Tongue (tissue), 1 donor: ENCODE measurements at regions not wholly inside any gene's neighbourhood (a gene's known extent, or its start where the extent isn't known, plus 50 kb on each side); places are given as distances from the start of the nearest gene placed in this dataset.

Experiments
- DNase-seq: peaks from one replicate; pipeline ENCODE4 v3.0.0-alpha.2; 2015

- no peak for DNase-seq
Measured at GRCh38 chr9:106670418-106670817, 192.5 kb upstream of the ZNF462 start.

- no peak for DNase-seq
Measured at GRCh38 chr9:106675780-106676179, 187.2 kb upstream of the ZNF462 start.

GRCh38 chr9:106677374-106677773 lies 185.6 kb upstream of the ZNF462 start:
- DNase-seq: no peak

GRCh38 chr9:106677830-106678229 lies 185.1 kb upstream of the ZNF462 start:
- no peak for DNase-seq

DNA sequence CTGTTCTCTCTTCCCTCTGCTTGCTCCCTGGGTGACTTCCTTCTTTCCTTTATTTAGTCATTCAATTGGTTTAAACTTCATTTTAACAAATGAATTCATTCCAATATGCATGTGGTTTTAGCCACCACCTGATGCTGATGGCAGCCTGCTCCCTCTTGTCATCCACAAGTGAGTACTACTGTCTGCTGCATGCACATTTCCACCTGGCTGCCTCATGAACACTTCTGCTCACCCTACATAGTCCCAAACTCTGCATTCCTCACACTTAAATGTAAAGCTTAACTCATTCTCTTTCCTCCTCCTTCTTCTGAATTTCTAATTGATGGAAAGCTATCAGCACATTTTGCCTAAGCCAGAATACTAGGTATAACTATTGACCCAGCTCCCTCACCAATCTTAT lies 184.7 kb upstream of the ZNF462 start:
- no peak for DNase-seq

DNA sequence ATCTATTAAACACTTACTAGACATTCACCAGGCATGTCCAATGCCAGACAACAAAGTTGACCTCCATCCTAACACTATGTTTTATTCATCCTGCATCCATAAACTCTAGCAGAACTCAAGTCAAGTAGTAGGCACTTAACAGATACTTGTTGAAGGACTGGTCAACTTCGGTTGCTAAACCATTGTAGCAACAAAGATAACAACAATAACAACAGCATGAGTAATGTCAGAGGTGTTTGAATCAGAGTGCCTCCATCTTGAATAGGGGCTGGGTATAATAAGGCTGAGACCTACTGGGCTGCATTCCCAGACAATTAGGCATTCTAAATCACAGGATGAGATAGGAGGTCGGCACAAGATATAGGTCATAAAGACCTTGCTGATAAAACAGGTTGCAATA lies 180.5 kb upstream of the ZNF462 start:
- no peak for DNase-seq

GRCh38 chr9:106683454-106683853 lies 179.5 kb upstream of the ZNF462 start:
- DNase-seq: no peak

DNA sequence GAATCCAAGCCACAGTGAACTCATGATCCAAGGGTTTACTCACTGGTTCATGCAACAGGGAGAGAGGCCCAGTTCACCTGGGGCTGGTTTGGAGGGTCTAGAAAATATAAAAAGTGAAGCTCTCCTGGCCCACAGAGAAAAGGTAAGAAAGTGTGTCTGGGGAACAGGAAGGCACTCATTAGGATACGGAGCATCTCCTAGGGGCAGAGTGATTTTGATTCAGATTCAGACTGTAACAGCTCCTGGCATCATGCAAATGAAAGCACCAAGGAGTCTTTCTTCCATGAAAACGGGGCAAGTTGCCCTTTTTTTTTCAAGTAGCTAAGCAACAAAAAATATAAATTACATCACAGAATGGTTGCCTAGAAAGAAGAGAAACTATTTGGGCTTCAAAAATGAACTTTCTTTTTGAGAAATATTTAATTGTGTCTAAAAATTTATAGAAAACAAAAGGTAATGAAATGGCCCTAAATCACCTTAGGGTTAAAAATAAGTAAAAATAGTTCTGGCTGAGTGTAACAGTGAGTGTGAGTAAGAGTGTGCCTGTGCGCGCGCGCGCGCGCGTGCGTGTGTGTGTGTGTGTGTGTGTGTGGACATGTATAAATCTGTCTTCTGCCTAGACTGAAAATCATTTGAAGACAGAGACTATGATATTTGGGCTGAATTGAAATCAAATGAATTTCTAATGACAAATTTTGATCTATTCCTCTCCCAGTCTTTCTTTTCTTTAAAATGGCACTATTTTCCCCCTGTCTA lies 177.8 kb upstream of the ZNF462 start:
- no peak for DNase-seq

- no peak for DNase-seq
Measured at GRCh38 chr9:106689089-106689488, 173.9 kb upstream of the ZNF462 start.

GRCh38 chr9:106691627-106692026 lies 171.3 kb upstream of the ZNF462 start:
- no peak for DNase-seq

DNA sequence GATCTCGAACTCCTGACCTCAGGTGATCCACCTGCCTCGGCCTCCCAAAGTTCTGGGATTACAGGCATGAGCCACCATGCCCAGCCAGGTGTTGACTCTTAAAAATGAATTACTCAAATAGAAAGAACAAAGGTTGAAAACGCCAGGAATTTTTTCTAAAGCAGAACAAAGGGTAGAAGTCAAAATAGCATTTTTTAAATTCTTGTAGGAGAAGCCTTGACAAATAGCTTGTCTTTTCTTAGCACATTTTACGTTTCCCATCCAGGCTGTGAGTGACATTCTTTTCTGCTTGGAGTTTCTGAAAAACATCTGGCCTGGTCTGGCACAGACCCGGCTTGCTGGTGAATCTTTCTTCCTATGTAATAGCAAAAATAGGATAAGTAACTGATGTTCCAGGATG lies 169.4 kb upstream of the ZNF462 start:
- no peak for DNase-seq

GRCh38 chr9:106696804-106697203 lies 166.2 kb upstream of the ZNF462 start:
- no peak for DNase-seq

DNA sequence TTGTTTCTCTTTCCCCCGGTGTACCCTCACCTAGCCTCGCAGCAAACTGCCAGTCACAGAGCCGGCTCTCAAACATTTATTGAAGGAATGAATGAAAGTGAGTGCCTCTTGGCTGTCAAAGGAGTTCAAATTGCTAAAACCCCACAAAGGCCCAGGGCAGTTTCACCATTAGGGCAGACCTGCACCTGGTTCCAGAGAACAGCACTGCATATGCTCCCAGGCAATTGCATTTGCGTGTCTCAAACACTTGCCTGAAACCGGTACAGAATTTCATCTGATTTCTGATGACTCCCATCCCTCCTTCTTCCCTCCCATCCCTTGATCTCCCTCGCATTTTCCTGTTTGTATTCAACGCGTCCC lies 165.6 kb upstream of the ZNF462 start:
- no peak for DNase-seq

DNA sequence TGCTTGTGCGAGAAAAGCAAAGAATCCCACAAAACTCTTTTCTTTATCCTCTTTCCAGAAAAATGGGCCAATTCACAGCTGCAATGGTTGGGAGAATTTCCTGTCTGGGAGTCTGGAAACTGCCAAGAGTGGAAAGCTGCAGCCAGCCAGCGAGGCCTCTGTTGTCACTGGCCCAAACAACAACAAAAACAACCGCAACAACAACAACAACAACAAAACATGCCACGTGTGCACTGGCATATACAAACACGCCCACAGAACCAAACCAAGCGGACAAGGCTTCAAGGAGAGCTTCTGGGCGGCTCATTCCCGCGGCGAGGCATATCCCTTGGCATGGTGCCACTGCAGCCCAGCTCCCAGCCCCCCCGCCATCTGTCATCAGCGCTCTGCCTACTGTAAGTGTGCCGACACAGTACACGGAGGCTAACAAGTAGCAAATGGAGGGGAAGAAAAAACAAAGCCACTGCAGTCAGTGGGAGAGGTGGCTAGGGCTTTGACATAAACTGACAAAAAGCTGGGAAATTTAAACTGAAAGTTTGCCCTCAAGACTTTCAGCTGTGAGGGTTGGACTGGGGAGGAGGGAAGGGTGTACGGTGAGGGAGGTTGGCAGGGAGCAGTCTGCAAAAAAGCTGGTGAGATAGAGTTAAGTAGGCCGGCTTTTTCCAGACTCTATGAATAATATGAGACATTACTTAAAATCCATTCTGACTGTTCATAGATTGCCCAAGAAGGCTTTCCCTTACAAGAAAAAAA lies 165.0 kb upstream of the ZNF462 start:
- peak; percentile 93 for DNase-seq

DNA sequence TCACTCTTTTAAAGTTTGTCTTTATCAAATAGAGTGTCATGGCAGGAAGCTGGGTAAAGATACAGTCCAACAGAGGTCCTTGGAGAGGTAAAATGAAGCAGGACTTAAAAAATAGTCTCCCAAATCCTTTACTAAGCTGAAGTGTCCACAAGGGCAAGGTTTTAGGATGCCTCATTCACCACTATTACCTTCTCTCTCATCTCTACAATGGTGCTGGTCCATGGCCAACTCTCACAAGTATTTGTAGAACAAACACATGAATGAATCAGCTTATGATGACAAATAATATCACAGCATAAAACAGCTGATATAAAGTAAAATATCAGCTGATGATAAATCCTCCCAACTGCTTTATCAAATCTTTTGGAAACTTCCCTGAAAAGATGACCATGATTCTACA lies 162.3 kb upstream of the ZNF462 start:
- no peak for DNase-seq

GRCh38 chr9:106701611-106702010 lies 161.4 kb upstream of the ZNF462 start:
- DNase-seq: no peak

DNA sequence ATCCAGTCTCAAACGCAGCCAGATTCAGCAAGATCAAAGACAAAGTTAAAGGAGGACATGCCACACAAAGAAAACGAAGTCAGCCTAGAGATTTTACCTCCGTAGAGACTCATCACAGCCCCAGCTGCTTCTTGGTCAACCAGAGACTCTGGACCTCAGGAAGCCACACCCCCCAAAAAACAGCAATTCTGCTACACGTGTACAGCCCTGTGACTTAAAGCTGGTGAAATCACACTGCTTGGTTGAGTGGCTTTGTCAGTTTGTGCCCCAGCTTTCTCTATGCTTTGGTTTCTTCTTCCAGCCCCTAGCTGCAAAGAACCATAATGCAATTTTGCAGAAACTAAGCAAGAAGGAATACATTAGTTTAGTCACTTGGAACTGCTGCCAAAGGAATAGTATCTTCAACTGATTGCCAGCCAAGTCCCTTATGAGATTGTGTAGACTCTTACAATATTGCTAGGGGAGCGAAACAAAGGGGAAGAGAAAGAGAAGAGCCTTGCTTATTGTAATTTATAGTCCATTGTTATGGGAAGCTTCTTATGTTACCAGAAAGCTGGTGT lies 158.8 kb upstream of the ZNF462 start:
- DNase-seq: no peak

- DNase-seq: no peak
Measured at GRCh38 chr9:106707291-106707690, 155.7 kb upstream of the ZNF462 start.

DNA sequence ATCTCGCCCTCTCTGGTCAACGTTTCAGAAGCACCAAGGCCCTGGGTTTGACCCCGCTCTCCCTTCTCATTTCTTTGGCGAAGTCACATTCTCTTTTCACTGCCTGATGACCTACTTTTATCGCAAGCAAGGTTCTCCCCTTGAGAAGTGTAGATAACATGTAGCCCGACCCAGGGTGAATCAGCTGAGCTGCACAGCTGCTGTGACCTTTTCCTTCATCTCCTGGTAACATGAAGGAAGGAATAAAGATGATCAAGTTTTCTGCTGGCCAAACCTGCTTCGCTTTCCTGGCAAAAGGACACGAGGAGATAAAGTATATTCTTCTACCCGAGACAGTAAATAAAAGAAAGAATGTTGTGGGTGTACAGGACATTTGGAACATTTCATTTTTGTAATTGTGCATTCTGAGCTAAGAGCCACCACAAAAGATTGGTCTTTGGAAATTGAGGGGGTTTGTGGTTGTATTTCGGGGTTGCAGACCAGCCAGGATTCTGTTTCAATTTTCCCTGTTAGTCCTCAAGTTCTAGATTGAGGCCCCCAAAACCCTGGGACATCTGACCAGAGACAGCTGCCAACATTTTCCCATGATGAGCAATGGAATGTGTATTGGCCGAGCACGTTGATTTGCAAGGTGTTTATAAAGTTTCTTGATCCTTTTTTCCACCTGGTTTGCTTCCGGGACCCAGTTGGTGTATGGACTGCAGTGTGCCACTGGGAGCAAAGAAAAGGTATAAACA lies 155.1 kb upstream of the ZNF462 start:
- DNase-seq: peak; percentile 29

GRCh38 chr9:106708475-106709146 lies 154.4 kb upstream of the ZNF462 start:
- peak; percentile 52 for DNase-seq

GRCh38 chr9:106712279-106712678 lies 150.7 kb upstream of the ZNF462 start:
- DNase-seq: no peak

- DNase-seq: no peak
Measured at GRCh38 chr9:106713206-106713605, 149.8 kb upstream of the ZNF462 start.
